ENCODE measurements at regions not wholly inside any gene's neighbourhood (a gene's known extent, or its start where the extent isn't known, plus 50 kb on each side); places are given as distances from the start of the nearest gene placed in this dataset.

DNA sequence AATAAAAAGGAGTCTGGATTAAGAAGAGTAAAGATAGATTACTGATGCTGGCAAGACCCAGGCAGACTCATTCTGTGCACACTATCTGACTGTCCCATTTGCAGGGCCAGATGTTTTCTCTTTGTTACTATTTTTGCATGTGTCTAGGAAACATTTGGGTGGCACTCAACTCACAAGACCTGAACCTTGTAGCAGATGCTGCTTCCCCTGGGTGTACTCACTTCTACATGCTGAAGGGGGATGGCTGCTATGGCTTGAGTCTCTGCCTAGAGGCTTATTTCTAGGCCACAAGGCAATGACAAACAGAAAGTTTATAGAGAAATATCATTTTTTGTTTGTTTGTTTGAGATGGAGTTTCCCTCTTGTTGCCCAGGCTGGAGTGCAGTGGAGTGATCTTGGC is 351.4 kb downstream of the FOXA2 start:
- Histone ChIP-seq H3K36me3 (ENCODE audit: control insufficient read depth, insufficient read depth, low read length) (no peaks in the 10 kb centered on the region), H3K27me3 (ENCODE audit: control insufficient read depth, insufficient read depth, low read length) (no peaks in the 10 kb centered on the region)
- FAIRE-seq: no peak

DNA sequence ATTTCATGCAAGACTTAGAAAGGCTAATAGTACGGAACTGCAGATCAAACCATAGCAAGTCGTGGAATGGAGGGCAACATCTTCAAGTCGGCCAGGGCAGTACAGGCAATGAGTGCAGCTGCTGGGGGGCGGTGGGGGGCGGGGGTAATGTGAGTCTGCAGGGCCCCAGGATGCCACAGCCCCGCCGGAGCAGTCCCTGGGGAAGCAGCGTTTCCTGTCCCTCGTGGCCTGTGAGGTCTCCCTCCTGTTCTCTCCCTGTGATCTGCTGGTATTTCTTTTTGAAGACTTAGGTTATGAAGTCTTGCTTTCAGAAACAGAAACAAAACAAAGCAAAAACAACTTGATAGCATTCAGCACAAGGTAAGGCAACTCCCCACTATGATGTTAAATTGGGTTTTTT is 351.9 kb downstream of the FOXA2 start:
- TF ChIP-seq, protein P1, sequence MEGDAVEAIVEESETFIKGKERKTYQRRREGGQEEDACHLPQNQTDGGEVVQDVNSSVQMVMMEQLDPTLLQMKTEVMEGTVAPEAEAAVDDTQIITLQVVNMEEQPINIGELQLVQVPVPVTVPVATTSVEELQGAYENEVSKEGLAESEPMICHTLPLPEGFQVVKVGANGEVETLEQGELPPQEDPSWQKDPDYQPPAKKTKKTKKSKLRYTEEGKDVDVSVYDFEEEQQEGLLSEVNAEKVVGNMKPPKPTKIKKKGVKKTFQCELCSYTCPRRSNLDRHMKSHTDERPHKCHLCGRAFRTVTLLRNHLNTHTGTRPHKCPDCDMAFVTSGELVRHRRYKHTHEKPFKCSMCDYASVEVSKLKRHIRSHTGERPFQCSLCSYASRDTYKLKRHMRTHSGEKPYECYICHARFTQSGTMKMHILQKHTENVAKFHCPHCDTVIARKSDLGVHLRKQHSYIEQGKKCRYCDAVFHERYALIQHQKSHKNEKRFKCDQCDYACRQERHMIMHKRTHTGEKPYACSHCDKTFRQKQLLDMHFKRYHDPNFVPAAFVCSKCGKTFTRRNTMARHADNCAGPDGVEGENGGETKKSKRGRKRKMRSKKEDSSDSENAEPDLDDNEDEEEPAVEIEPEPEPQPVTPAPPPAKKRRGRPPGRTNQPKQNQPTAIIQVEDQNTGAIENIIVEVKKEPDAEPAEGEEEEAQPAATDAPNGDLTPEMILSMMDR (IDR thresholded peaks at IDR 0.05; ENCODE audit: insufficient read depth, low read length, severe bottlenecking): no peak
- no peak overlapping the region for H3K4me3 ChIP-seq (ENCODE audit: low read depth, low read length)
- FAIRE-seq: no peak
- H3K27me3 ChIP-seq (ENCODE audit: control insufficient read depth, insufficient read depth, low read length): no peaks in the 10 kb centered on the region
- no peak for DNase-seq (ENCODE audit: low read depth)
- no peaks in the 10 kb centered on the region for H3K36me3 ChIP-seq (ENCODE audit: control insufficient read depth, insufficient read depth, low read length)

More for the DNA sequence above, 351.4 kb downstream of the FOXA2 start:
- TF ChIP-seq, protein P1 (IDR thresholded peaks at IDR 0.05; ENCODE audit: insufficient read depth, low read length, severe bottlenecking): no peak
- no peak for DNase-seq (ENCODE audit: low read depth)
- H3K4me3 ChIP-seq (ENCODE audit: low read depth, low read length): no peak overlapping the region

DNA sequence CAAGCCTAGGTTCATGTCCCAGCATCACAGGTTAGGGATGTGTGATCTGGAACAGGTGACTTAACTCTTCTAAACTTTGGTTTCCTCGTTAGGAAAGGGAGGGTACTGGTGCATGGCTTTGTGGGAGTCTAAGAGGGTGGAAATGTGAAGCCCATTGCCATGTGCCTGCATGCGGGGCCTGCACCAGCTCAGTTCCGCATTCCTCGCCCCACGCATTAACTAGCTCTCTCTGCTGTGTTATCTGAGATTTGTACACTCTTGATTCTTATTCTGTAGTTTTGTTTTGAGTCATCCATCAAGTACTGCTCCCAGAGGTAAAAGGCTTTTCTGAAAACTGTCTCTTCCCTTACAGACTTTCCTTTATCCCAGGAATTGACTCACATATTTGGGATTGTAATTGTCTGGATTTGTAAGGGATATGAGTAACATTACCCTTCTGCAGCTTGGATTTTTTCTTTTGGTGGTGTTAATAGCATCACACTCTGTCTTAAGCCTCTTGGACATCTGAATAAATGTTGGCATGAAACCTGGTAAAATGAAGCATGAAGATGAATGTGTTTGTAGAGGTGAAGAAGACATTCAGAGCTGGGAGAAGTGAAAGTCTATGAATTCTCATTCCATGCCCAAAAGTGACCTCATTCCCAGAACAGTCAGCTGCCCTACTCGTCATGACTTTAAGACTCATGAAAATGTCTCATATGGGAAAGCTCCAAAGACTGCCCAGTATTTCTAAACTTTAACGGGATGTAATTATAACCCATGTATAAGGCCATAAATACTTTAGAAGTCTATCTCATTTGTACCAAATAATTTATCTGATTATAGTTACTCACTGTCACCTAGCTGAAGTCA is 357.3 kb downstream of the FOXA2 start:
- Histone ChIP-seq H3K27me3 (ENCODE audit: control insufficient read depth, insufficient read depth, low read length) (no peaks in the 10 kb centered on the region), H3K36me3 (ENCODE audit: control insufficient read depth, insufficient read depth, low read length) (no peaks in the 10 kb centered on the region), H3K4me3 (ENCODE audit: low read depth, low read length) (no peak overlapping the region)
- DNase-seq (ENCODE audit: low read depth) (peak; percentile 32), FAIRE-seq (peak; percentile 87)
- TF ChIP-seq, protein P1 (IDR thresholded peaks at IDR 0.05; ENCODE audit: insufficient read depth, low read length, severe bottlenecking): no peak

DNA sequence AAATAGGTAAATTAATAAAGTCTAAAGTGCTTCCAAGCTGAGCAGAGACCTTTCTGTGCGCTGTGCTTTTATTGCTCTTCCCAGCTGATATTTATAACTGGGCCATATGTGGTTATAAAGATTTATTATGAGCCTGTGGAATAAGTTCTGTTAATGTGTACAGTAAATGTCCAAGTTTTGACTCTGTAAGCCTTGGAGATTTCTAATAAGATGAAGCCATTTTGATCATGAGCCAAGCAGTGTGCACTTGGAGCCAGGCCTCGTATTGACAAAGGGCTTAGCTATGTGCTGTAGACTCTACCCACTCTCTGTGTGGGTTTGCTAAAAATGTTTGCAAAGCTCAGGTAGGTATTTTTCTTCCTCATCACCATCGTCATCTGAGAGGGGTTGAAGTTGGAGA is 361.1 kb downstream of the FOXA2 start:
- FAIRE-seq: no peak

DNA sequence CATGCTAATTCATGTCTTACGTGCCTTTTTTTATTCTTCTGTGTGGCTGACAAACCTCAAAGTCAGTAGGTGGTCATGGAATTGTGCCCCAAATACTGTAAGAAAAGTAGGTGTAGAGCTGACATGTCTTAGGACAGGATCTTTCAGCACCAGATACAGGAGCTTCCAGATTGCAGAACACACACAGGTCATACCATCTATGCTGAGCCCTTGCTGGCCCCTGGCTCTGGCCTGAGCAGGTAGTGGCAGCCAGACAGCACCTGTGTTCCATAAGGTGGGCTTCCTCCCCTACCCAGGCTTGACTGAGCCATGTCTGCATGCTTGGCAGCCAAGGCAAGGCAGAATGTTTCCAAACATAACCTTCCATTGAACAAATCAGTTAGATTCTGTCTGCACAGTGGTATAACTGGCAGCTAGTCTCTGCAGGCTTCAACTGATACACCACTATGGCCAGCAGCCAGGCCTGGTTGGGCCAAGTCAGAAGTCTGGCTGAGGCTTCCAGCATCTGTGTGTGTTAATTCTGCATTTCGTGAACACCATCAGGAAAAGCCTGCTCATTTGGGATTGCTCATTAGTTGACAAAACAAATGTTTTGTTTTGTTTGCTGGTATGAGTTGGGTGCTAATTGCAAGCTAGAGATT is 366.5 kb downstream of the FOXA2 start:
- H3K27me3 ChIP-seq (ENCODE audit: control insufficient read depth, insufficient read depth, low read length): no peaks in the 10 kb centered on the region

More for the DNA sequence above, 361.1 kb downstream of the FOXA2 start:
- DNase-seq (ENCODE audit: low read depth): no peak
- no peaks in the 10 kb centered on the region for H3K36me3 ChIP-seq (ENCODE audit: control insufficient read depth, insufficient read depth, low read length)
- no peak overlapping the region for H3K4me3 ChIP-seq (ENCODE audit: low read depth, low read length)
- TF ChIP-seq, protein P1 (IDR thresholded peaks at IDR 0.05; ENCODE audit: insufficient read depth, low read length, severe bottlenecking): no peak
- no peaks in the 10 kb centered on the region for H3K27me3 ChIP-seq (ENCODE audit: control insufficient read depth, insufficient read depth, low read length)

More for the DNA sequence above, 366.5 kb downstream of the FOXA2 start:
- H3K4me3 ChIP-seq (ENCODE audit: low read depth, low read length): no peak overlapping the region
- TF ChIP-seq, protein P1 (IDR thresholded peaks at IDR 0.05; ENCODE audit: insufficient read depth, low read length, severe bottlenecking): no peak
- DNase-seq (ENCODE audit: low read depth) (no peak), FAIRE-seq (no peak)
- H3K36me3 ChIP-seq (ENCODE audit: control insufficient read depth, insufficient read depth, low read length): no peaks in the 10 kb centered on the region
